Kidney (tissue), 13 donors: ENCODE measurements at regions not wholly inside any gene's neighbourhood (a gene's known extent, or its start where the extent isn't known, plus 50 kb on each side); places are given as distances from the start of the nearest gene placed in this dataset.

Source experiments
- DNase-seq, 5 donors: peaks; one replicate each; pipeline ENCODE4 v3.0.0-alpha.2; 2013 to 2020
- FAIRE-seq: peaks from 2 replicates; lab custom pipeline; 2012; peaks lifted over from hg19 to GRCh38; lab: Jason Lieb, UNC
- H3K27ac ChIP-seq, 2 donors: one replicate each; pipeline ENCODE4 v1.7.0; 2013; ENCODE audit warnings: low read depth in 2 of 2, low read length in 2 of 2, inconsistent platforms in 1 of 2
- H3K27me3 ChIP-seq: one replicate; pipeline ENCODE4 v1.7.1; 2013; ENCODE audit warnings: low read length, inconsistent platforms; ENCODE audit not compliant: control insufficient read depth, insufficient read depth
- H3K36me3 ChIP-seq, 3 donors: one replicate each; pipeline versions ENCODE4 v1.7.0 to v1.7.1; 2013; ENCODE audit warnings: low read length in 3 of 3, control low read depth in 1 of 3, inconsistent platforms in 1 of 3; ENCODE audit not compliant: insufficient read depth in 3 of 3, control insufficient read depth in 2 of 3
- H3K4me1 ChIP-seq, 3 donors: one replicate each; pipeline versions ENCODE4 v1.7.0 to v1.7.1; 2013; ENCODE audit warnings: low read length in 3 of 3, inconsistent platforms in 1 of 3, low read depth in 1 of 3; ENCODE audit not compliant: control insufficient read depth in 2 of 3, insufficient read depth in 2 of 3
- H3K4me3 ChIP-seq, 3 donors: one replicate each; pipeline versions ENCODE4 v1.7.0 to v1.8.1; 2013; ENCODE audit warnings: low read length in 3 of 3, control low read depth in 1 of 3, inconsistent platforms in 1 of 3
- H3K9ac ChIP-seq, 3 donors: one replicate each; pipeline versions ENCODE4 v1.7.0 to v1.7.1; 2013; ENCODE audit warnings: low read length in 3 of 3, control low read depth in 1 of 3, inconsistent platforms in 1 of 3
- H3K9me3 ChIP-seq, 3 donors: one replicate each; pipeline versions ENCODE4 v1.7.0 to v1.7.1; 2013; ENCODE audit warnings: low read length in 3 of 3, control low read depth in 1 of 3, inconsistent platforms in 1 of 3; ENCODE audit not compliant: control insufficient read depth in 2 of 3, insufficient read depth in 1 of 3
- intact Hi-C: fragments of 100-400 bp; cut with DNase I; formaldehyde crosslinking; loops from one replicate; pipeline ENCODE4 v1.11.1; 2022
- TF ChIP-seq, protein P1 (sequence below): IDR thresholded peaks from 3 replicates; pipeline ENCODE4 v1.5.1; 2012; ENCODE audit warnings: mild to moderate bottlenecking, moderate library complexity, borderline replicate concordance; ENCODE audit not compliant: insufficient read depth; ENCODE audit errors: extremely low read depth
- donor health status: control.
- donor health status: control.
- donor health status: control.
- donor health status: control.
- donor health status: control.
- donor health status: DM: yes; HTN: yes; CAD: no.
- donor health status: Normal renal cell carcinoma (clear cell type).

DNA sequence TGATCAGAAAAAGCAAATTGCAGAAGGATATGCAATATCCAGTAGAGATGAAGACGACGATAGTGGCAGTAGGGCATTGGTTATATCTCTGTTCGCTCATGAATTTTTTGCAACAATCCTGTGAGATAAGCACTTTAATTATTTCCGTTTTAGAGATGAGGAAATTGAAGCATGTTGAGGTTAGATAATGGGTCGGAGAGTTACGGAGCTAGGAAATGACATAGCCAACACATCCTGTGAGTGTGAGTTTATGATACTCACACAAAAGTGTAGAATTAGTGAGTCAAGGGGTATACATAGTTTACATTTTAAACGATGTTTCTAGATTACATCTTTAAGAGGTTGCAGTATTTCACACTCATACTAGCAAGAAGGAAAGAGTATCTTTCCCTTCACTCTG is 123.1 kb upstream of the ARL4C start:
- intact Hi-C loops = no loop called here
- FAIRE-seq = no peak
- TF ChIP-seq, protein P1, sequence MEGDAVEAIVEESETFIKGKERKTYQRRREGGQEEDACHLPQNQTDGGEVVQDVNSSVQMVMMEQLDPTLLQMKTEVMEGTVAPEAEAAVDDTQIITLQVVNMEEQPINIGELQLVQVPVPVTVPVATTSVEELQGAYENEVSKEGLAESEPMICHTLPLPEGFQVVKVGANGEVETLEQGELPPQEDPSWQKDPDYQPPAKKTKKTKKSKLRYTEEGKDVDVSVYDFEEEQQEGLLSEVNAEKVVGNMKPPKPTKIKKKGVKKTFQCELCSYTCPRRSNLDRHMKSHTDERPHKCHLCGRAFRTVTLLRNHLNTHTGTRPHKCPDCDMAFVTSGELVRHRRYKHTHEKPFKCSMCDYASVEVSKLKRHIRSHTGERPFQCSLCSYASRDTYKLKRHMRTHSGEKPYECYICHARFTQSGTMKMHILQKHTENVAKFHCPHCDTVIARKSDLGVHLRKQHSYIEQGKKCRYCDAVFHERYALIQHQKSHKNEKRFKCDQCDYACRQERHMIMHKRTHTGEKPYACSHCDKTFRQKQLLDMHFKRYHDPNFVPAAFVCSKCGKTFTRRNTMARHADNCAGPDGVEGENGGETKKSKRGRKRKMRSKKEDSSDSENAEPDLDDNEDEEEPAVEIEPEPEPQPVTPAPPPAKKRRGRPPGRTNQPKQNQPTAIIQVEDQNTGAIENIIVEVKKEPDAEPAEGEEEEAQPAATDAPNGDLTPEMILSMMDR = no peak

DNA sequence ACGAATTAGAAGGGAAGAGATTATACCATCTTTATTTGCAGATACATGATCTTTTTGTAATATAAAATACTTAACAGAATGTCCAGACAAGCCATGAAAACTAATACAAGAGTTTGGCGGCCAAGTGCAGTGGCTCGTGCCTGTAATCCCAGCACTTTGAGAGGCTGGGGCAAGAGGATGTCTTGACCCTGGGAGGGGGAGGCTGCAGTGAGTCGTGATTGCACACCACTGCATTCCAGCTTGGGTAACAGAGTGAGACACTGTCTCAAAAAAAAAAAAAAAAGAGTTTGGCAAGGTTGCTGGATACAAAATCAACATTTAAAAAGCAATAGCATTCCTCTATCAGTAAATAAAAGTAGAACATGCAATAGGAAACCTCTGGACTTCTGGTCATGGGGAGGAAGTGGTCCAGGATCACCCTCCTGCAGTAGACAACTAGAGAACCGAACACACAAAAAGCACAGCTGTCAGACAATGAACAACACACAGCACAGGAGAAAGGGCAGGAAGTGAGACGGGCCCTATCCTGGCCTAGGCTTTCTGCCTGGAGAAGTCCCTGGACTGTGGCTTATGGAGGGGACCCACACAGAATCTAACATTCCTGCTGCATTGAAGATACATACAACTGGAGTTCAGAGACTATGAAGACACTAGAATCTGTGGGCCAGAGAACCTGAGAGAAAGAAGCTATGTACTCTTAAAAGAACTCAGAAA is 118.9 kb upstream of the ARL4C start:
- no peak overlapping the region for H3K9ac ChIP-seq
- H3K4me1 ChIP-seq = no peaks in the 10 kb centered on the region
- H3K27me3 ChIP-seq = no peaks in the 10 kb centered on the region
- no peaks in the 10 kb centered on the region for H3K36me3 ChIP-seq
- FAIRE-seq (no peak), DNase-seq (no peak)
- H3K9me3 ChIP-seq = no peaks in the 10 kb centered on the region
- no peak overlapping the region for H3K27ac ChIP-seq
- H3K4me3 ChIP-seq = no peak overlapping the region
- TF ChIP-seq, protein P1 = no peak
- intact Hi-C loops = no loop called here

More for the DNA sequence above, 123.1 kb upstream of the ARL4C start:
- no peak overlapping the region for H3K9ac ChIP-seq
- H3K9me3 ChIP-seq = no peaks in the 10 kb centered on the region
- no peaks in the 10 kb centered on the region for H3K36me3 ChIP-seq
- H3K4me1 ChIP-seq = peaks cover 0 to 4% (median 0%) of the 10 kb centered on the region in 3 donors
- H3K27me3 ChIP-seq = no peaks in the 10 kb centered on the region
- H3K4me3 ChIP-seq = no peak overlapping the region
- DNase-seq = no peak
- no peak overlapping the region for H3K27ac ChIP-seq

DNA sequence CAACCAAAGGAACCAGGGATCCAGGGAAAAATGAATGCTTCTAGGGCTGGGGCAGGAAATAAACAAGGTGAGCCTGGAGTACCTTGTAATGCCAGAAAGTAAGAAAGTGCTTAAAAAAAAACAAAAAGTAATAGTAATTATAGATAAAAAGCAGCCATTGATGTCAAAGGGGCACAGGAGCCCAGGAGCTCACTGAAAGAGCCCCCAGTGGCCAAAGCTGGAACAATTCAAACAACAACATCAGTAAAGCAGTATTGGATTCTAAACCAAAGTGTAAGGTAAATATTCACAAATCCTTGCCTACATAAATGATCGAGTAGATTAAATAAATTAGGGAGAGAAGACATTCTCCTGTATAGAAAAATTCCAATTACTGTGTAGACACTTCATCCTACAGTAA is 114.3 kb upstream of the ARL4C start:
- Histone ChIP-seq H3K27ac (no peak overlapping the region), H3K27me3 (no peaks in the 10 kb centered on the region), H3K9me3 (no peaks in the 10 kb centered on the region), H3K4me1 (no peaks in the 10 kb centered on the region), H3K36me3 (no peaks in the 10 kb centered on the region), H3K9ac (no peak overlapping the region), H3K4me3 (no peak overlapping the region)
- TF ChIP-seq, protein P1 = no peak
- intact Hi-C loops = no loop called here
- FAIRE-seq (no peak), DNase-seq (no peak)
